Mammary epithelial cell (primary cell): ENCODE measurements at regions not wholly inside any gene's neighbourhood (a gene's known extent, or its start where the extent isn't known, plus 50 kb on each side); places are given as distances from the start of the nearest gene placed in this dataset.

Experiments used
- EZH2 ChIP-seq: IDR thresholded peaks from 2 replicates; pipeline ENCODE4 v1.6.1; 2012; ENCODE audit warnings: low read length, inconsistent platforms, borderline replicate concordance
- TF ChIP-seq, protein P1 (sequence below), 2 donors: IDR thresholded peaks in 1 of 2; conservative IDR thresholded peaks in 1 of 2; 2 replicates each; pipeline ENCODE4 v1.5.1; 2011 to 2012; ENCODE audit warnings: inconsistent platforms in 2 of 2, low read length in 2 of 2, mild to moderate bottlenecking in 2 of 2, control low read depth in 1 of 2, low read depth in 1 of 2; ENCODE audit not compliant: insufficient read depth in 1 of 2; ENCODE audit errors: extremely low read depth in 1 of 2

DNA sequence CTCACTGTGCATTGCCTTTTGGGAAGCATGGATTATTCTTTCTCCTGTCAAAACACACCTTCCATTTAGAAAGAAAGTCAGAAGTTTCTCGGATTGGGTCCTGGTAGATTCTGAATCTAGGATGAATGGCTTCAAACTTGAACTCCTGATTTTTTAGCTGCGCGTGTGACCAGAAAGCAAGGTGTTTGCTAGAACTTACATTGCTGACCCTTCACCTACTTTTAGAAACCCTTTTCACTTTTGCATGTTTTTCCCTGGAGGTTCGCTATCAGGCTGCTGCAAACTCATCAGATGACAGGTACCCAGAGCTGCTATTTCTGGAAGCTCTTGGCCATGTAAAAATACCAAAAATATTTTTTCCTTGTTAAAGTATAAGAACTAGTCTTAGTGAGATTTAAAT lies 132.0 kb downstream of the QPCT start:
- TF ChIP-seq, protein P1, sequence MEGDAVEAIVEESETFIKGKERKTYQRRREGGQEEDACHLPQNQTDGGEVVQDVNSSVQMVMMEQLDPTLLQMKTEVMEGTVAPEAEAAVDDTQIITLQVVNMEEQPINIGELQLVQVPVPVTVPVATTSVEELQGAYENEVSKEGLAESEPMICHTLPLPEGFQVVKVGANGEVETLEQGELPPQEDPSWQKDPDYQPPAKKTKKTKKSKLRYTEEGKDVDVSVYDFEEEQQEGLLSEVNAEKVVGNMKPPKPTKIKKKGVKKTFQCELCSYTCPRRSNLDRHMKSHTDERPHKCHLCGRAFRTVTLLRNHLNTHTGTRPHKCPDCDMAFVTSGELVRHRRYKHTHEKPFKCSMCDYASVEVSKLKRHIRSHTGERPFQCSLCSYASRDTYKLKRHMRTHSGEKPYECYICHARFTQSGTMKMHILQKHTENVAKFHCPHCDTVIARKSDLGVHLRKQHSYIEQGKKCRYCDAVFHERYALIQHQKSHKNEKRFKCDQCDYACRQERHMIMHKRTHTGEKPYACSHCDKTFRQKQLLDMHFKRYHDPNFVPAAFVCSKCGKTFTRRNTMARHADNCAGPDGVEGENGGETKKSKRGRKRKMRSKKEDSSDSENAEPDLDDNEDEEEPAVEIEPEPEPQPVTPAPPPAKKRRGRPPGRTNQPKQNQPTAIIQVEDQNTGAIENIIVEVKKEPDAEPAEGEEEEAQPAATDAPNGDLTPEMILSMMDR (conservative IDR thresholded peaks at IDR 0.05 in 1 of 2, IDR thresholded peaks at IDR 0.05 in 1 of 2; ENCODE audit: extremely low read depth in 1 of 2, insufficient read depth in 1 of 2, low read depth in 1 of 2, low read length in 2 of 2): no peak
- no peak for TF ChIP-seq EZH2
